Psoas muscle (tissue), 7 donors: ENCODE measurements at regions not wholly inside any gene's neighbourhood (a gene's known extent, or its start where the extent isn't known, plus 50 kb on each side); places are given as distances from the start of the nearest gene placed in this dataset.
"Not testable (repeated sequence)": the region's sequence is repeated elsewhere in the genome, so short reads cannot be mapped to it uniquely, and the experiment has no call there.

Source experiments
- ATAC-seq, 4 donors: fragments of 200-7000 bp; cut with Tn5 transposase; one replicate each; pipeline ENCODE4 v1.9.1; 2020; ENCODE audit warnings: moderate library complexity in 3 of 4, mild to moderate bottlenecking in 2 of 4
- DNase-seq, 2 donors: peaks; one replicate each; pipeline ENCODE4 v3.0.0-alpha.2; 2020
- H3K27ac ChIP-seq: fragments of 200-600 bp; one replicate; pipeline ENCODE4 v1.8.0; 2022
- H3K27me3 ChIP-seq, 3 donors: fragments of 200-600 bp in 1 of 3; one replicate each; pipeline versions ENCODE4 v1.6.1 to v1.8.0; 2013 to 2022; ENCODE audit warnings: low read length in 2 of 3, mild to moderate bottlenecking in 2 of 3, moderate library complexity in 1 of 3; ENCODE audit not compliant: insufficient read depth in 3 of 3
- H3K36me3 ChIP-seq, 2 donors: fragments of 200-600 bp in 1 of 2; one replicate each; pipeline versions ENCODE4 v1.6.1 to v1.8.0; 2013 to 2022; ENCODE audit warnings: low read depth in 1 of 2, mild to moderate bottlenecking in 1 of 2, moderate library complexity in 1 of 2; ENCODE audit not compliant: insufficient read depth in 1 of 2
- H3K4me1 ChIP-seq: fragments of 200-600 bp; one replicate; pipeline ENCODE4 v1.8.0; 2022
- H3K4me3 ChIP-seq: fragments of 200-600 bp; one replicate; pipeline ENCODE4 v1.8.0; 2022; ENCODE audit warnings: mild to moderate bottlenecking
- H3K9me3 ChIP-seq: fragments of 200-600 bp; one replicate; pipeline ENCODE4 v1.8.0; 2022
- CTCF ChIP-seq: fragments of 200-600 bp; IDR thresholded peaks from one replicate; pipeline ENCODE4 v1.8.0; 2022; ENCODE audit warnings: antibody characterized with exemption
- WGBS, 3 donors: extraction: QIAGEN DNeasy Blood & Tissue Kit; methylation state at CpG; one replicate each; pipeline versions ENCODE4 v1.1.6 to v1.1.7; 2013; 5-methylcytosine and 5-hydroxymethylcytosine counted together
- intact Hi-C, 2 donors: fragments of 100-400 bp; cut with DNase I; formaldehyde crosslinking; loops; one replicate each; pipeline versions ENCODE4 v1.11.0 to v1.14.2; 2022
- donor health status: healthy with polysubstance abuse.
- donor health status: DM: no; HTN: no; CAD: no; lungs with moderate emphysema.
- donor health status: Bipolar disorder and iron deficiency.
- donor health status: healthy.
- donor health status: DM: yes; HTN: yes; CAD: no.
- donor health status: DM: no; HTN: no; CAD: no.
- donor health status: DM: yes; HTN: yes; CAD: no.

DNA sequence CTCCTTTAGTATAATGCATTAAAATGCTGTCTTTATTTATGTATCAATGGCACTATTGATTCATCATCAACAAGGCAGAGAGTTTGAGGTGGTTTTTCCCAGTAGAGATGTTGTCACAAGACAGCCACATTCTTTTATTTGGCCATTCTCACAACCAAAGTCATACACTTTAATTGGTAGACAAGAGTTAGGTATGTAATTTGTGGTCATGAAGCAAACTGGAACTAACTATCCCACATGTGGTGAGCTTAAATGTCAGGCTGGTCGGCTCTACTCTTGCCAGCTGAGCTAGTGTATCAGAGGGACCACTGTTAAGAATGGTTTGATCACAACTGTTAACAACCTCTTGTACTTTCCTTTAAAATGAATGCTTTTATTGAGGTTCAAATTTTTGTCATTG, 714.6 kb downstream of the CD109 start:
- no peaks in the 10 kb centered on the region for H3K4me1 ChIP-seq
- no peak for TF ChIP-seq CTCF
- intact Hi-C loops = no loop called here
- WGBS, 3 donors = 26 to 41% (median 40%) methylated on average over 1 of the region's 1 CpG
- DNase-seq = no peak
- no peak overlapping the region for H3K4me3 ChIP-seq
- no peaks in the 10 kb centered on the region for H3K27me3 ChIP-seq
- no peaks in the 10 kb centered on the region for H3K36me3 ChIP-seq
- ATAC-seq = no peak
- H3K9me3 ChIP-seq = no peaks in the 10 kb centered on the region
- no peak overlapping the region for H3K27ac ChIP-seq

- H3K4me3 ChIP-seq = no peak overlapping the region
- no peaks in the 10 kb centered on the region for H3K36me3 ChIP-seq
- no peaks in the 10 kb centered on the region for H3K27me3 ChIP-seq
- DNase-seq = no peak
- 0% methylated on average over 1 of the region's 1 CpG for WGBS, 3 donors
- no peaks in the 10 kb centered on the region for H3K4me1 ChIP-seq
- no peak overlapping the region for H3K27ac ChIP-seq
- ATAC-seq = peak in 3 of 4 donors; percentile 45 to 59 (median 57)
- H3K9me3 ChIP-seq = no peaks in the 10 kb centered on the region
- intact Hi-C loops = loop anchor here in 1 of 2 donors (5.0 kb wide), 1 partner anchor 798 kb away; the partner anchor contains the start of gene COL12A1
- peak; percentile 30 for TF ChIP-seq CTCF
These were observed 713.4 kb downstream of the CD109 start for GRCh38 chr6:74409447-74409846.

DNA sequence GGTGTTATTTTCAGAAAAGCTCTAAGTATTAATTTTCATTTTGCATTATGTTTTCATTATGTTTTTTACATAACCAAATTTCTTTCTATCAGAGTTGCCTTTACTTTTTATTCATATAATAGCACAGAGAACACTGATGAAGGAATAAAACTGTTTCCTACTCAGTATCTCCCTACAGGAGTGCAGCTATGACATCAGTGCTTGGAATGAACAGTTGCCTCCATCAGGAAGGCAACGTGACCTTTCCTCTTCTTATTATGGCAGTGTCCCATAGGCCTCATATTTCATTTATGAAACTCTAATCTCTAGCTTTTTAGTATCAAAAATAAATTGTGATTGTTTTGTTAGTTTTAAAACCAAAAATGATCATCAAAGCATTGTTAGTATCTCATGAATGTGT, 712.8 kb downstream of the CD109 start:
- Histone ChIP-seq H3K27ac (no peak overlapping the region), H3K36me3 (no peaks in the 10 kb centered on the region), H3K4me1 (no peaks in the 10 kb centered on the region), H3K27me3 (no peaks in the 10 kb centered on the region), H3K4me3 (no peak overlapping the region), H3K9me3 (no peaks in the 10 kb centered on the region)
- DNase-seq (no peak), ATAC-seq (no peak)
- no peak for TF ChIP-seq CTCF
- 15 to 24% (median 21%) methylated on average over 1 of the region's 1 CpG for WGBS, 3 donors
- intact Hi-C loops = loop anchor here in 1 of 2 donors (5.0 kb wide), 1 partner anchor 798 kb away; the partner anchor contains the start of gene COL12A1

DNA sequence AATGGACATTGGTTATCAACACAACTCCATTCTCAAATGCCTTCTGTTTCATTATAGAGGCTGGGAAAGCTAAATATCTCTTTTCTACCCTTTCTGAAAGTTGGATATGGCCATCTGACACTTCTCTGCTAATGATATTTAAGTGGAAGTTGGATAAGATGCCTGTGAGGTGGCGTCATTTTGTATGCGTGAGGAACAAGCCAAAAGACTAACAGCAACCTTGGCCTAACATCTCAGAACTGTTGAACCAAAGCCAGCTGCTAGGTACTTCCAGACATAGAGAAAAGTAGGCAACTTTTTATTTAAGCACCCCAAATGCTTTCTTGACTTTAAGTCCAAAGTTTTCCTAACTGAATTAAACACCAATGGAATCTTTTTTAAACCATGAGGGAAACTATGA, 708.4 kb downstream of the CD109 start:
- no peak for TF ChIP-seq CTCF
- intact Hi-C loops = no loop called here
- H3K4me1 ChIP-seq = no peaks in the 10 kb centered on the region
- ATAC-seq (no peak), DNase-seq (no peak)
- no peaks in the 10 kb centered on the region for H3K9me3 ChIP-seq
- H3K27ac ChIP-seq = no peak overlapping the region
- no peak overlapping the region for H3K4me3 ChIP-seq
- WGBS, 3 donors = 55 to 63% (median 63%) methylated on average over 2 of the region's 2 CpGs
- H3K36me3 ChIP-seq = no peaks in the 10 kb centered on the region
- no peaks in the 10 kb centered on the region for H3K27me3 ChIP-seq

- TF ChIP-seq CTCF = no peak
- no peaks in the 10 kb centered on the region for H3K36me3 ChIP-seq
- H3K4me3 ChIP-seq = no peak overlapping the region
- H3K9me3 ChIP-seq = no peaks in the 10 kb centered on the region
- no peak overlapping the region for H3K27ac ChIP-seq
- no peaks in the 10 kb centered on the region for H3K4me1 ChIP-seq
- intact Hi-C loops = no loop called here
- no peaks in the 10 kb centered on the region for H3K27me3 ChIP-seq
- ATAC-seq (no peak), DNase-seq (no peak)
These were observed 706.8 kb downstream of the CD109 start for GRCh38 chr6:74402781-74403180.

DNA sequence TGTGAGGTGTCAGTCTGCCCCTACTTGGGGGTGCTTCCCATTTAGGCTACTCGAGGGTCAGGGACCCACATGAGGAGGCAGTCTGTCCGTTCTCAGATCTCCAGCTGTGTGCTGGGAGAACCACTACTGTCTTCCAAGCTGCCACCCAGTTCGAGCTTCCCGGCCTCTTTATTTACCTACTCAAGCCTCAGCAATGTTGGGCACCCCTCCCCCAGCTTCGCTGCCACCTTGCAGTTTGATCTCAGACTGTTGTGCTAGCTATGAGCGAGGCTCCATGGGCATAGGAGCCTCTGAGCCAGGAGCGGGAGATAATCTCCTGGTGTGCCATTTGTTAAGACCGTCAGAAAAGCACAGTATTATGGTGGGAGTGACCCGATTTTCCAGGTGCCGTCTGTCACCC, 682.4 kb downstream of the CD109 start:
- ATAC-seq, intact Hi-C loops, H3K4me3 ChIP-seq, H3K27me3 ChIP-seq, H3K9me3 ChIP-seq, H3K4me1 ChIP-seq, H3K27ac ChIP-seq, H3K36me3 ChIP-seq, DNase-seq: not testable (repeated sequence)
- 82 to 88% (median 87%) methylated on average over 10 of the region's 10 CpGs for WGBS, 3 donors
